ENCODE measurements at regions not wholly inside any gene's neighbourhood (a gene's known extent, or its start where the extent isn't known, plus 50 kb on each side); places are given as distances from the start of the nearest gene placed in this dataset.

- Histone ChIP-seq H3K4me3 (ENCODE audit: low read depth, low read length) (no peak overlapping the region), H3K4me1 (no peaks in the 10 kb centered on the region), H3K27me3 (no peaks in the 10 kb centered on the region), H3K36me3 (no peaks in the 10 kb centered on the region), H3K9me3 (no peaks in the 10 kb centered on the region)
- TF ChIP-seq CTCF (IDR thresholded peaks at IDR 0.05; ENCODE audit: low read depth, low read length) = no peak
- no peak for DNase-seq
These were observed 144.3 kb upstream of the MRPS22 start for GRCh38 chr3:139199421-139200010.

- Histone ChIP-seq H3K4me1 (no peaks in the 10 kb centered on the region), H3K27me3 (no peaks in the 10 kb centered on the region), H3K4me3 (ENCODE audit: low read depth, low read length) (no peak overlapping the region), H3K9me3 (no peaks in the 10 kb centered on the region), H3K36me3 (no peaks in the 10 kb centered on the region)
- DNase-seq = no peak
- TF ChIP-seq CTCF (IDR thresholded peaks at IDR 0.05; ENCODE audit: low read depth, low read length) = no peak
These were observed 142.2 kb upstream of the MRPS22 start for GRCh38 chr3:139201446-139202225.

- H3K4me1 ChIP-seq = no peaks in the 10 kb centered on the region
- no peaks in the 10 kb centered on the region for H3K9me3 ChIP-seq
- peak; percentile 39 for DNase-seq
- H3K4me3 ChIP-seq (ENCODE audit: low read depth, low read length) = no peak overlapping the region
- H3K27me3 ChIP-seq = no peaks in the 10 kb centered on the region
- no peak for TF ChIP-seq CTCF (IDR thresholded peaks at IDR 0.05; ENCODE audit: low read depth, low read length)
- H3K36me3 ChIP-seq = no peaks in the 10 kb centered on the region
These were observed 141.4 kb upstream of the MRPS22 start for GRCh38 chr3:139202226-139202958.

- no peak for TF ChIP-seq CTCF (IDR thresholded peaks at IDR 0.05; ENCODE audit: low read depth, low read length)
- Histone ChIP-seq H3K4me3 (ENCODE audit: low read depth, low read length) (no peak overlapping the region), H3K27me3 (no peaks in the 10 kb centered on the region), H3K4me1 (no peaks in the 10 kb centered on the region), H3K9me3 (no peaks in the 10 kb centered on the region), H3K36me3 (no peaks in the 10 kb centered on the region)
- DNase-seq = no peak
These were observed 140.9 kb upstream of the MRPS22 start for GRCh38 chr3:139202959-139203349.

GRCh38 chr3:139203752-139204151, 140.1 kb upstream of the MRPS22 start:
- H3K4me3 ChIP-seq (ENCODE audit: low read depth, low read length) = no peak overlapping the region

More at GRCh38 chr3:139203752-139204151, 140.1 kb upstream of the MRPS22 start:
- Histone ChIP-seq H3K9me3 (no peaks in the 10 kb centered on the region), H3K27me3 (no peaks in the 10 kb centered on the region), H3K36me3 (no peaks in the 10 kb centered on the region), H3K4me1 (no peaks in the 10 kb centered on the region)
- TF ChIP-seq CTCF (IDR thresholded peaks at IDR 0.05; ENCODE audit: low read depth, low read length) = no peak
- DNase-seq = no peak
